ENCODE measurements at regions not wholly inside any gene's neighbourhood (a gene's known extent, or its start where the extent isn't known, plus 50 kb on each side); places are given as distances from the start of the nearest gene placed in this dataset.

DNA sequence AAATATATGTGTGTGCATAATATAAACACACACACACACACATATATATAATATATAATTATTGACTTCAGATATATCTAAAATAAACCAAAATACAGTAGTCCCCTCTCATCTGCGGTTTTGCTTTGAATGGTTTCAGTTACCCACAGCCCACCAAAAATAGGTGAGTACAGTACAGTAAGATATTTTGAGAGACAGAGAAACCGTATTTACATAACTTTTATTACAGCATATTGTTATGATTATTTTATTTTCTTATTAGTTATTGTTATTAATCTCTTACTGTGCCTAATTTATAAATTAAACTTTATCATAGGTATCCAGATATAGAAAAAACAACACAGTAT, 564.2 kb downstream of the ACTL7B start:
- H3K18ac ChIP-seq (ENCODE audit: low read depth, low read length): no peak overlapping the region
- H3K36me3 ChIP-seq (ENCODE audit: control insufficient read depth, insufficient read depth, low read length): no peaks in the 10 kb centered on the region
- DNase-seq: no peak
- H3K23ac ChIP-seq (ENCODE audit: low read depth, low read length): no peak overlapping the region
- H2AK9ac ChIP-seq (replicated peaks; ENCODE audit: low read depth, low read length, poor library complexity): no peak overlapping the region
- H3K14ac ChIP-seq (replicated peaks; ENCODE audit: low read depth, low read length): no peak overlapping the region
- no peak overlapping the region for H2BK120ac ChIP-seq (ENCODE audit: low read depth, low read length)
- no peak overlapping the region for H3K27ac ChIP-seq (ENCODE audit: insufficient read depth, low read length)
- H3K27me3 ChIP-seq (ENCODE audit: control insufficient read depth, insufficient read depth, low read length): no peaks in the 10 kb centered on the region; the same call in 1 of the 2 replicates
- H4K8ac ChIP-seq (ENCODE audit: low read depth in 2 of 2, low read length in 2 of 2): no peak overlapping the region
- no TSS peak for BruUV-seq (replicated peaks)
- no peak overlapping the region for H3K4ac ChIP-seq (ENCODE audit: low read depth, low read length)
- H3K9ac ChIP-seq (ENCODE audit: low read depth, low read length): no peak overlapping the region
- no peak overlapping the region for H4K91ac ChIP-seq (ENCODE audit: insufficient read depth, low read depth, low read length)
- no peak overlapping the region for H2AK5ac ChIP-seq (ENCODE audit: low read depth, low read length)
- no peaks in the 10 kb centered on the region for H3K9me1 ChIP-seq (ENCODE audit: insufficient read depth, low read length)
- no peak overlapping the region for H3K4me2 ChIP-seq (ENCODE audit: low read depth, low read length)
- CTCF ChIA-PET: no interaction called here
- in situ Hi-C loops (cut with MboI; ENCODE audit: low sequenced_read_pairs) (no loop called here), intact Hi-C loops (cut with micrococcal nuclease) (no loop called here), dilution Hi-C loops (cut with HindIII; ENCODE audit: low sequenced_read_pairs, unreplicated experiment) (no loop called here)
- H2BK20ac ChIP-seq (ENCODE audit: low read depth, low read length): no peak overlapping the region
- H3K9me3 ChIP-seq (ENCODE audit: control insufficient read depth, insufficient read depth, low read length): no peaks in the 10 kb centered on the region
- no peak overlapping the region for H2BK15ac ChIP-seq (ENCODE audit: low read depth, low read length)
- H4K20me1 ChIP-seq (ENCODE audit: insufficient read depth, low read length): no peaks in the 10 kb centered on the region
- TF ChIP-seq NFE2L2 (IDR thresholded peaks at IDR 0.05; ENCODE audit: low read depth, low read length): no peak
- no peak for TF ChIP-seq FOS (IDR thresholded peaks at IDR 0.05; ENCODE audit: low read depth, low read length)
- TF ChIP-seq MAFK (IDR thresholded peaks at IDR 0.05; ENCODE audit: low read depth, low read length): no peak
- no peak for TF ChIP-seq RFX5 (IDR thresholded peaks at IDR 0.05; ENCODE audit: low read depth, low read length)
- TF ChIP-seq, protein P1, sequence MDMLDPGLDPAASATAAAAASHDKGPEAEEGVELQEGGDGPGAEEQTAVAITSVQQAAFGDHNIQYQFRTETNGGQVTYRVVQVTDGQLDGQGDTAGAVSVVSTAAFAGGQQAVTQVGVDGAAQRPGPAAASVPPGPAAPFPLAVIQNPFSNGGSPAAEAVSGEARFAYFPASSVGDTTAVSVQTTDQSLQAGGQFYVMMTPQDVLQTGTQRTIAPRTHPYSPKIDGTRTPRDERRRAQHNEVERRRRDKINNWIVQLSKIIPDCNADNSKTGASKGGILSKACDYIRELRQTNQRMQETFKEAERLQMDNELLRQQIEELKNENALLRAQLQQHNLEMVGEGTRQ (IDR thresholded peaks at IDR 0.05; ENCODE audit: low read depth, low read length): no peak
- no peak for TF ChIP-seq CHD1 (IDR thresholded peaks at IDR 0.05; ENCODE audit: low read depth, low read length)
- TF ChIP-seq, protein P2, sequence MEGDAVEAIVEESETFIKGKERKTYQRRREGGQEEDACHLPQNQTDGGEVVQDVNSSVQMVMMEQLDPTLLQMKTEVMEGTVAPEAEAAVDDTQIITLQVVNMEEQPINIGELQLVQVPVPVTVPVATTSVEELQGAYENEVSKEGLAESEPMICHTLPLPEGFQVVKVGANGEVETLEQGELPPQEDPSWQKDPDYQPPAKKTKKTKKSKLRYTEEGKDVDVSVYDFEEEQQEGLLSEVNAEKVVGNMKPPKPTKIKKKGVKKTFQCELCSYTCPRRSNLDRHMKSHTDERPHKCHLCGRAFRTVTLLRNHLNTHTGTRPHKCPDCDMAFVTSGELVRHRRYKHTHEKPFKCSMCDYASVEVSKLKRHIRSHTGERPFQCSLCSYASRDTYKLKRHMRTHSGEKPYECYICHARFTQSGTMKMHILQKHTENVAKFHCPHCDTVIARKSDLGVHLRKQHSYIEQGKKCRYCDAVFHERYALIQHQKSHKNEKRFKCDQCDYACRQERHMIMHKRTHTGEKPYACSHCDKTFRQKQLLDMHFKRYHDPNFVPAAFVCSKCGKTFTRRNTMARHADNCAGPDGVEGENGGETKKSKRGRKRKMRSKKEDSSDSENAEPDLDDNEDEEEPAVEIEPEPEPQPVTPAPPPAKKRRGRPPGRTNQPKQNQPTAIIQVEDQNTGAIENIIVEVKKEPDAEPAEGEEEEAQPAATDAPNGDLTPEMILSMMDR (conservative IDR thresholded peaks at IDR 0.05; ENCODE audit: low read depth, low read length): no peak
- no peak for TF ChIP-seq SMC3 (IDR thresholded peaks at IDR 0.05; ENCODE audit: low read depth, low read length)
- no peak for TF ChIP-seq ELK1 (IDR thresholded peaks at IDR 0.05; ENCODE audit: borderline replicate concordance, low read depth, low read length)
- TF ChIP-seq RCOR1 (IDR thresholded peaks at IDR 0.05; ENCODE audit: insufficient replicate concordance, low read length): no peak
- TF ChIP-seq POLR2A (IDR thresholded peaks at IDR 0.05; ENCODE audit: low read depth, low read length): no peak
- H3K4me1 ChIP-seq (ENCODE audit: control insufficient read depth, insufficient read depth, low read length): 0 out of 2 replicates have a peak, but pooled peaks cover 2% of the 10 kb centered on the region
- no peak overlapping the region for H4K5ac ChIP-seq (ENCODE audit: low read depth, low read length)
- no CpG with 5 or more reads among the region's 2 CpGs for WGBS, 2 experiments (ENCODE audit: extremely low coverage in 2 of 2, insufficient read length in 1 of 2)
- POLR2A ChIA-PET (ENCODE audit: unreplicated experiment): no interaction called here
- H3K56ac ChIP-seq (ENCODE audit: extremely low read depth, insufficient read depth, low read length): no peak overlapping the region
- H2BK5ac ChIP-seq (ENCODE audit: low read depth, low read length, poor library complexity, severe bottlenecking): no peak overlapping the region
- no peak for ATAC-seq (ENCODE audit: low read depth)
- H3K4me3 ChIP-seq (ENCODE audit: insufficient read depth, low read depth, low read length): no peak overlapping the region
- no peaks in the 10 kb centered on the region for H3K79me1 ChIP-seq (ENCODE audit: low read depth in 1 of 2, low read length in 2 of 2)
- no peak overlapping the region for H2AFZ ChIP-seq (replicated peaks; ENCODE audit: low read length, poor library complexity)
